Heart left ventricle (tissue), 16 donors: ENCODE measurements at regions not wholly inside any gene's neighbourhood (a gene's known extent, or its start where the extent isn't known, plus 50 kb on each side); places are given as distances from the start of the nearest gene placed in this dataset.

Source experiments
- ATAC-seq, 4 donors: fragments of 200-7000 bp; cut with Tn5 transposase; one replicate each; pipeline ENCODE4 v1.9.1; 2020 to 2022; ENCODE audit warnings: moderate library complexity in 4 of 4, mild to moderate bottlenecking in 3 of 4, moderate number of reproducible peaks in 1 of 4
- DNase-seq, 5 donors: peaks; one replicate each; pipeline ENCODE4 v3.0.0-alpha.2; 2020
- H3K27ac ChIP-seq, 12 donors: fragments of 200-600 bp; sonication (generic) in 4 of 12; one replicate each; pipeline versions ENCODE4 v1.5.0 to v1.8.0; 2016 to 2022; ENCODE audit warnings: mild to moderate bottlenecking in 2 of 12
- H3K27me3 ChIP-seq, 9 donors: fragments of 200-600 bp; sonication (generic) in 2 of 9; one replicate each; pipeline versions ENCODE4 v1.5.1 to v1.8.0; 2016 to 2022; ENCODE audit warnings: mild to moderate bottlenecking in 3 of 9
- H3K36me3 ChIP-seq, 9 donors: fragments of 200-600 bp; sonication (generic) in 2 of 9; one replicate each; pipeline versions ENCODE4 v1.5.0 to v1.8.0; 2018 to 2022; ENCODE audit warnings: mild to moderate bottlenecking in 2 of 9
- H3K4me1 ChIP-seq, 12 donors: fragments of 200-600 bp; sonication (generic) in 4 of 12; one replicate each; pipeline versions ENCODE4 v1.5.0 to v1.8.0; 2016 to 2022; ENCODE audit warnings: mild to moderate bottlenecking in 3 of 12
- H3K4me3 ChIP-seq, 12 donors: fragments of 200-600 bp; sonication (generic) in 4 of 12; one replicate each; pipeline versions ENCODE4 v1.5.0 to v1.8.0; 2017 to 2022; ENCODE audit warnings: mild to moderate bottlenecking in 9 of 12, moderate library complexity in 4 of 12
- H3K9me3 ChIP-seq, 12 donors: fragments of 200-600 bp; sonication (generic) in 4 of 12; one replicate each; pipeline versions ENCODE4 v1.5.0 to v1.8.0; 2016 to 2022; ENCODE audit warnings: mild to moderate bottlenecking in 1 of 12
- POLR2A ChIP-seq, 2 donors: fragments of 450-650 bp; IDR thresholded peaks; one replicate each; pipeline ENCODE4 v1.6.1; 2017; ENCODE audit warnings: antibody characterized with exemption in 2 of 2, mild to moderate bottlenecking in 2 of 2, moderate library complexity in 2 of 2
- WGBS, 4 donors: extraction: QIAGEN DNeasy Blood & Tissue Kit in 2 of 4; methylation state at CpG; one replicate each; pipeline versions ENCODE4 v1.1.5 to v1.1.7; 2013 to 2018; 5-methylcytosine and 5-hydroxymethylcytosine counted together
- intact Hi-C, 10 donors: fragments of 100-400 bp; cut with DNase I; formaldehyde crosslinking; loops; one replicate each; pipeline versions ENCODE4 v1.11.1 to v1.14.2; 2022
- TF ChIP-seq, protein P1 (sequence below), 12 donors: fragments of 200-600 bp; sonication (generic) in 4 of 12; IDR thresholded peaks; one replicate each; pipeline versions ENCODE4 v1.5.0 to v1.8.0; 2018 to 2022; ENCODE audit warnings: antibody characterized with exemption in 12 of 12, mild to moderate bottlenecking in 5 of 12
- donor health status: ischemic (EF 13 %, LVEDD 7.1; RV severe dilation, severe dysfunction).
- donor health status: healthy with polysubstance abuse.
- donor health status: DM: no; HTN: yes; CAD: no.
- donor health status: DM: no; HTN: no; CAD: no.
- donor health status: ischemic (EF 25% LVEDD 6.9; RV normal size, moderate dysfunction).
- donor health status: ischemic (EF 25% LVEDD 5.7; RV mildly dilated, moderate dysfunction).
- donor health status: healthy.
- donor health status: DM: yes; HTN: yes; CAD: no.
- donor health status: ischemic (EF 35%, LVEDD 5.7; RV mildly dilated, moderate dysfunction).
- donor health status: nonischemic (EF 11% LVEDD 7.7; RV severe dilation, severe dysfunction).
- donor health status: DM: yes; HTN: yes; CAD: no.
- donor health status: PGD.
- donor health status: ischemic (EF 29% LVEDD 5.4; RV normal size, mild dysfunction).
- donor health status: nonischemic (EF 23%, LVEDD 6.1; RV moderate dilation, normal function).

DNA sequence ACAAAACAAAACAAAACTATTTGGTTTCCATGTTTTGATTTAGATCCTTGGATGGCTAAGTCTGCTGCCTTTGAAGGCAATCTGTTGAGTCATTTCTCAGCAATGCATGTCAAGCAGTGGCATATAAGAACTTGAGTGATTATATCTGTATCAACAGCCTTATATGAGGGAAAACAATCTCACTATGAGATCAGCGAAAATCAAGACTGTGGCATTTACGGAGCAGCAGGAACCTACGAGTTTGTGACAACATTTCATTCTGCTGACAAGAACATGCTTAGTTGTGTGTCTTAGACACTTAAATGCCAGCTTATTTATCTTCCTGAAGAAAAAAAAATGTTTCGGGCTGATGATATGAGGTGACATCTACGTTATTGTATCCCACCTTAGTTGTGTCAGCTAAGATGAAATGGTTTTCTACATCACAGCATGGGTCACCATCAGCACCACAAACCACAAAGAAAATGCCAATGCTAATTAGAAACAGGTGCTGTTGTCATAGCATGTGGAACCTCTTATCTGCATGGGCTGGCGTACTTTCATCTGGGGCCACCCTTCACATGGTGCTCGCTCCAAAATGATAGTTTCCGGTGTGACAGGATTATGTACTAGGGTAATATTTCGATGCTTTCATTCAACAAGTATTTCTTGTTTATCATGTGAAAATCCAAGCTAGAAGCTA lies 1085.5 kb downstream of the SORCS1 start:
- ATAC-seq: no peak
- Histone ChIP-seq H3K27me3 (no peaks in the 10 kb centered on the region), H3K27ac (no peak overlapping the region), H3K4me1 (no peaks in the 10 kb centered on the region), H3K4me3 (no peak overlapping the region), H3K9me3 (no peaks in the 10 kb centered on the region), H3K36me3 (no peaks in the 10 kb centered on the region)
- intact Hi-C loops: no loop called here
- 65 to 70% (median 69%) methylated on average over 9 of the region's 9 CpGs for WGBS, 4 donors
- TF ChIP-seq, protein P1, sequence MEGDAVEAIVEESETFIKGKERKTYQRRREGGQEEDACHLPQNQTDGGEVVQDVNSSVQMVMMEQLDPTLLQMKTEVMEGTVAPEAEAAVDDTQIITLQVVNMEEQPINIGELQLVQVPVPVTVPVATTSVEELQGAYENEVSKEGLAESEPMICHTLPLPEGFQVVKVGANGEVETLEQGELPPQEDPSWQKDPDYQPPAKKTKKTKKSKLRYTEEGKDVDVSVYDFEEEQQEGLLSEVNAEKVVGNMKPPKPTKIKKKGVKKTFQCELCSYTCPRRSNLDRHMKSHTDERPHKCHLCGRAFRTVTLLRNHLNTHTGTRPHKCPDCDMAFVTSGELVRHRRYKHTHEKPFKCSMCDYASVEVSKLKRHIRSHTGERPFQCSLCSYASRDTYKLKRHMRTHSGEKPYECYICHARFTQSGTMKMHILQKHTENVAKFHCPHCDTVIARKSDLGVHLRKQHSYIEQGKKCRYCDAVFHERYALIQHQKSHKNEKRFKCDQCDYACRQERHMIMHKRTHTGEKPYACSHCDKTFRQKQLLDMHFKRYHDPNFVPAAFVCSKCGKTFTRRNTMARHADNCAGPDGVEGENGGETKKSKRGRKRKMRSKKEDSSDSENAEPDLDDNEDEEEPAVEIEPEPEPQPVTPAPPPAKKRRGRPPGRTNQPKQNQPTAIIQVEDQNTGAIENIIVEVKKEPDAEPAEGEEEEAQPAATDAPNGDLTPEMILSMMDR (IDR thresholded peaks at IDR 0.05): no peak
- no peak for TF ChIP-seq POLR2A (IDR thresholded peaks at IDR 0.05)
- no peak for DNase-seq

DNA sequence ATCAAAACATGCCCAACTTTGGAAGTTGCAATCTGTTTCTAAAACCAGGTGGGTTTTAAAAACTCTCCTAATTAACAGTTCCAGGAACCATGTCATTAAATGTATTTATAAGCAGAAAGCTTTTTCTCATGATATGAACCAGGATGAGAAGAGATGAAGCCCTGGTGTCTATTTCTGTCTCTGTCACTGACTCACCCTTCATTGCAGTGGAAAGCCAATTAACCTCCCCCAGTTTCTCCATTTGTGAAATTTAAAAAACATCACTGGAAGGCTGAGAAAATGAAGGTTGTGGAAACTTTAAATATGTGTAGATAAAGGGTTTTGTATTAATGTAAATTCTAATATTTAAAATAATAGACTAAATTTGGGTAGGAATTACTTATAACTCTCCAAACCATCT lies 1088.0 kb downstream of the SORCS1 start:
- Histone ChIP-seq H3K9me3 (peaks cover 0 to 6% (median 0%) of the 10 kb centered on the region in 12 donors), H3K27ac (no peak overlapping the region), H3K4me1 (no peaks in the 10 kb centered on the region), H3K27me3 (no peaks in the 10 kb centered on the region), H3K4me3 (no peak overlapping the region), H3K36me3 (no peaks in the 10 kb centered on the region)
- DNase-seq (no peak), ATAC-seq (no peak)
- intact Hi-C loops: no loop called here
- TF ChIP-seq POLR2A (IDR thresholded peaks at IDR 0.05): no peak
- TF ChIP-seq, protein P1 (IDR thresholded peaks at IDR 0.05): no peak

DNA sequence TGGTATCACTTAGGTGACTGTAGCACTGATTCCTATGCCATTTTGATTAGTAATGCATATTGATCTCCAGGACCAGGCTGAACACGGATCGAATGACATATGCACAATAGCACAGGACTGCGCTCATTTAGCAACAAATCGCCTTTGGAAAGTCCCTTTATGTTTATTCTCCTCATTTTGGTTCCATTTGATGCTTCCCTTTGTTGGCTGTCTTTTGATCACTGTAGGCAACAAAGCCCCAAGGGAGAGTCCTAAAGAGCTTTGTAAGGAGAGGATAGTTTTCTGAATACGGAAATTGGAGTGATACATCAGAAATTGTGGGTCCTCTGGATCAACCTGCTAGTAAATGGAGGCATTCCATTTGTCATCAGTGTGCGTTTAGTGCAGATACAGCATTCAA lies 1111.4 kb downstream of the SORCS1 start:
- Histone ChIP-seq H3K4me3 (no peak overlapping the region), H3K4me1 (no peaks in the 10 kb centered on the region), H3K9me3 (no peaks in the 10 kb centered on the region), H3K27me3 (no peaks in the 10 kb centered on the region), H3K27ac (no peak overlapping the region), H3K36me3 (no peaks in the 10 kb centered on the region)
- WGBS, 4 donors: 78 to 87% (median 83%) methylated on average over 6 of the region's 6 CpGs
- intact Hi-C loops: no loop called here
- no peak for ATAC-seq
- TF ChIP-seq POLR2A (IDR thresholded peaks at IDR 0.05): no peak
- TF ChIP-seq, protein P1 (IDR thresholded peaks at IDR 0.05): no peak
- DNase-seq: no peak

DNA sequence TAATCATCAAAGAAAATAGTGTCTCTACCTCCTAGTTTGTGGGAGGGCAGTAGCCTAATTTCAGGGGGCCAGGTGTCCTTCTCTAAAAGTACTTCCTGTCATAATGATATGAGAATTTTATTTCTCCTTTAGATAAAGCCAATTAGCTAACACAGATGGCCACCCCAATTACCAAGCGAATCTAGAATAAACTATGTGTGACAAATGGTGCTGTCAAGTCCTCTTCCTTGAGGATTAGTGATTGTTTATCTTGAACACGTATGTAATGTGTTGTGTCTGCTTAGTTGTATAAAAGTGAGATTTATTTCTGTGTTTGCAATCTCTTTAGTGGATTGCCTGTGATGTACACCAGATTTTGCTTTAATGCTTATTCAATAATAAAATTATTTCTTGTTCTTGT lies 1120.0 kb downstream of the SORCS1 start:
- DNase-seq: no peak
- Histone ChIP-seq H3K4me1 (no peaks in the 10 kb centered on the region), H3K36me3 (no peaks in the 10 kb centered on the region), H3K9me3 (no peaks in the 10 kb centered on the region), H3K27me3 (no peaks in the 10 kb centered on the region), H3K4me3 (no peak overlapping the region), H3K27ac (no peak overlapping the region)
- TF ChIP-seq, protein P1 (IDR thresholded peaks at IDR 0.05): no peak
- no peak for TF ChIP-seq POLR2A (IDR thresholded peaks at IDR 0.05)
- WGBS, 4 donors: 15 to 25% (median 19%) methylated on average over 2 of the region's 2 CpGs
- intact Hi-C loops: no loop called here
- ATAC-seq: no peak
